HG03066 (cell line): ENCODE measurements at regions not wholly inside any gene's neighbourhood (a gene's known extent, or its start where the extent isn't known, plus 50 kb on each side); places are given as distances from the start of the nearest gene placed in this dataset.

ENCODE experiments used
- ATAC-seq: cut with Tn5 transposase; IDR thresholded peaks from one replicate; pipeline ENCODE4 v1.9.1; 2021; ENCODE audit warnings: low read depth; ENCODE audit not compliant: unreplicated experiment

- no peak for ATAC-seq
Measured at GRCh38 chr9:4435197-4435596, 55.1 kb upstream of the SLC1A1 start.

DNA sequence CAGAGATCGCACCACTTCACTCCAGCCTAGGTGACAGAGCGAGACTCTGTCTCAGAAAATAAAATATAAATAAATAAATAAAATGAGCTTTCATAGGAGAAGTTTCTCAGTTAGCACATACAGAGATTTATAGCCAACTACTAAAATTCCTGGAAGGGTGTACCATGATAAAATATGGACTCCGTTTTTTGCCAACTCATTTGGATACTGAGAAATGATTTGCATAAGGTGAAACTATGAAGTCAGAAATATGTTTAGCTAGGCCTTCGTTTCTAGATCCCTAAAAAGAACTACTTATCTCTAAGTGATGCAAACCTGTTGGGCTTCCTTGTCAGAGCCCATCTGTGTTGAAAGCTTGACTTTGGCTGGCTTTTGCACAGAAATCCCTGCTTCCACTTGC, 56.9 kb upstream of the SLC1A1 start:
- no peak for ATAC-seq

GRCh38 chr9:4430432-4431261, 59.6 kb upstream of the SLC1A1 start:
- no peak for ATAC-seq

DNA sequence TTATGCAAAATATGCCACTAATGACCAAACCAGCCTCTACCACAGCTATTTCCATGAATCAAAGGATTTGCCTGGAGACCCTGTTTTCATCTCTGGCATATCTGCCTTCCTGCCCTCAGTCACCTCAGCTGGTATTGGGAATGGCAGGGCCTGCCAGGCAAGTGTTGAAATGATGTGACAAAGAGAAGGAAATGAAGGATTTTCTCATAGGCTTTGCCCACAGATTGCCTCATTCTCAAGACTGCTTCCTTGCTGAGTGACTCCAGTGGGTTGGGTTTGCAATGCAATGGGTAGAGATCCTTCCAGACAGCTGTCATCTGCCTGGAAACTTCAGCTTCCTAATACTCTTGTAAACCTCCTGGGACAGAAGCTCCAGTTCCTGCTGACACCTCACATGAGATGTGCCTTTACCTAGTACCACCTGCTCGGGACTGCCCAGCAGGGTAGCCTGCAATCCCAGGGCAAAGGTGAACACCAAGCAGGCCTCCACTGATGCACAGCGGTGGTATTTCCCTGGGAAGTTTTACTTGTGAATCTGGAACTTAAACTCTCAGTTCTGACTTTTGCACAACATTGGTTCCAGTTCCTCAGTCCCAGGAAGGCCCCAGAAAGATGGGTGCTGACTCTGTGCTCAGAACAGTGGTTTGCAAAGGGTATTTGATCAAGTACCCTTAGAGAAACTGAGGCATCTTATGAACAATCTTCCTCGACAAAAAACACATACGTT, 64.8 kb upstream of the SLC1A1 start:
- ATAC-seq: no peak

GRCh38 chr9:4424891-4425290, 65.4 kb upstream of the SLC1A1 start:
- ATAC-seq: no peak

DNA sequence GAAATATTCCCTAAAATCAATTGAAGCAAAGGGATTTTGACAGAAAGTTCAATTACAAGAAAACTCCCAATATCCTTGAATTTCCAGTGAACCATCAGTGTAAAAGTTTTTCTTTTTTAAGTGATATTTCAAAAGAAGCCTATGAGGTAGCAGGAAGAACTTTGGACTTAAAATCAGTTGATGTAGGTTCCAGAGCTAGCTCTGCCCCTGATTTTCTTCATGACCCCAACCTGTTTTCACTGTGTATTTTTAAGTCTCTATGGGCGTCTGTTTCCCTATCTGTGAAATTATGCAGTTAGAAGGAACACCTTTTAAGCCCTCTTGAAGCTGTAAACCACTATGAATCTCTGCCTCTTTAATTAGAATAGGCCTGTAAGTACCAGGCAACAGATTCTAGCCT, 66.2 kb upstream of the SLC1A1 start:
- no peak for ATAC-seq

GRCh38 chr9:4423207-4423610, 67.1 kb upstream of the SLC1A1 start:
- ATAC-seq: no peak

DNA sequence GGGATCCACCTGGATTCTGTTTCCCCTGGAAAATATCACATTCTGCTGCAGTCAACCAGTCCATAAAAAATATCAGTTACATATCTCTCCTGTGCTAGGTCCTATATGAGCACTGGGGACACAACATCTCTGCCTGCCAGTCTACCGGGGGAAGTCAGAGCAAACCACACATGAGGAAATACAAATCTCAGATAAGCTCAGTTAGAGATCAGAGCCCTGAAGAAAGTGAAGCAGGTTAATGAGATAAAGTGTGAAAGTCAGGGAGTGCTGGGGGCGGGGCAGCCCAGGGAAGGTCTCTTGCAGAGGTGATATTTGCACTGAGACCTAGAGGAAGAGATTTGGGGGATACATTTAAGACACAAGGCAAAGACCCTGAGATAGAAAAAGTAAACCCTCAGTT, 67.8 kb upstream of the SLC1A1 start:
- peak; percentile 72 for ATAC-seq

GRCh38 chr9:4421847-4422246, 68.4 kb upstream of the SLC1A1 start:
- ATAC-seq: no peak

- ATAC-seq: no peak
Measured at GRCh38 chr9:4420351-4420750, 69.9 kb upstream of the SLC1A1 start.

DNA sequence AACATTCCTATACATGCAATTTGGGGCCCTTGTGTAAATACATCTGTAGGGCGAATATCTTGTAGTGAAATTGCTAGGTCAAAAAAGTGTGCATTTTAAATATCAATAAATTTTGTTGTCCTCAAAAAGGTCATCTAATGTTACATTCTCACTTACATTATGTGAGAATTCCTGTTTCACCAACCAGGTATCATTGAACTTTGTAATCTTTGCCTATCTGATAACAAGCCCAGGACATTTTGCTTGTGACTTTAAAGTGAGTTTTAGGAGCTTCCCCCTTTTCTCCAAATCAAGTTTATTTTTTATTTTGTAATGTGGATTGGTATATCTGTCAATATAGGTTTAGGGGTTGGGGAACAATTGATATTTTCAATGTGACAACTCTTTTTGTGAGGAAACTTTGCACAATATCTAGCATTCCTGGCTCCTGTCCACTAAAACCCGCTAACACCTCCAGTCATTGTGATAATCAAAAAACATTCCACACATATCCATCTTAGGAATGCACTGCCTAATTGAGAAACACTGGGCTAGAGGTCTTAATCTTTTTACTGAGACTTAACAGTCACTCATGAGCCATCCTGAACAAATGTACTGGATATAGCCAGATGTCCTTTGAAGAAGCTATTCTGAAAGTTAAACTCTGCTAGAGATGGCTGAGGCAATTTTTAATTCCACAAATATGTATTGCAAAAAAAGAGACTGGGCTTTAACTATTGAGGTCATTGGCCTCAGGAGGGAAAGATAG, 72.5 kb upstream of the SLC1A1 start:
- no peak for ATAC-seq

DNA sequence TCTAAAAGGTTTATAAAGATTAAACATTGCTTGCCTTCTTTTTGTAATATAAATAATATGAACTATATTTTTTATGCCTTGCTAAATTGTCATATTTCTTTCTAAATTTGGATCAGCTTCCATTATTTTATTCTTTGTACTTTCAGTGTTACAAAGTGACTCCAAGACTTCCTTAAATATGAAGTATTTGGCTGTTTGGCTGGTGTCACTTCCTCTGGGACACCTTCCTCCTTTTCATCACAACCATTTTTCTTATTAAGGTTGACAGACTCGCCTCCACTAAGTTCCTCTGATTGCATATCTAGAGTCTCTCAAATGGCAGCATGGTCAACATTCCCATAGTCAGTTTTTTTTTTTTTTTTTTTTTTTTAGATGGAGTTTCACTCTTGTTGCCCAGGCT, 73.8 kb upstream of the SLC1A1 start:
- no peak for ATAC-seq

- ATAC-seq: no peak
Measured at GRCh38 chr9:4415281-4415680, 75.0 kb upstream of the SLC1A1 start.

- ATAC-seq: no peak
Measured at GRCh38 chr9:4413856-4414255, 76.4 kb upstream of the SLC1A1 start.

- no peak for ATAC-seq
Measured at GRCh38 chr9:4404156-4404555, 86.1 kb upstream of the SLC1A1 start.

DNA sequence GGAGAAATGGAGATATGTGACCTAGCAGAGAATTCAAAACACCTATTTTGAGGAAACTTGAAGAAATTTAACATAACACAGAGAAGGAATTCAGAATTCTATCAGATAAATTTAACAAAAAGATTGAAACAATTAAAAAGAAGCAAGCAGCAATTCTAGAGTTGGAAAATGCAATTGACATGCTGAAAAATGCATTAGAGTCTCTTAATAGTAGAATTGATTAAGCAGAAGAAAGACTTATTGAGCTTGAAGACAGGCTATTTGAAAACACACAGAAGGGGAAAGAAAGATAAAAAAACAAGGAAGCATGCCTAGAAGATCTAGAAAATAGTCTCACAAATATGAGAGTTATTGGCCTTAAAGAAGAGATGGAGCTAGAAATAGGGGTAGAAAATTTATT, 87.8 kb upstream of the SLC1A1 start:
- no peak for ATAC-seq

DNA sequence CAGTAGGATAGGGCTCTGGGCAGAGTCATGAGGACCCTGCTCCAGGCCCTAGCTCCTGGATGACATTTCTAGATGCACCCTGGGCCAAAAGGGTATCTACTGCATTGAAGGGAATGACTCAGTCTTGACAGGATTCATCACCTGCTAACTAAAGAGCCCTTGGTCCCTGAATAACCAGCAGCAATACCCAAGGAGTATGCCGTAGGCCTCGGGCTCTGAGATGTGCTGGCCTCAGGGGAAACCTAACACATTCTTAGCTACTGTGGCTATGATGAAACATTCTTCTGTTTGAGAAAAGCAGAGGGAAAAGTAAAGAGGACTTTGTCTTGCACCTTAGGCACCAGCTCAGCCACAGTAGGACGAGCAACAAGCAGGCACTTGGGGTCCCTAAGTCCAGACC, 89.5 kb upstream of the SLC1A1 start:
- no peak for ATAC-seq

- no peak for ATAC-seq
Measured at GRCh38 chr9:4397917-4398316, 92.4 kb upstream of the SLC1A1 start.

DNA sequence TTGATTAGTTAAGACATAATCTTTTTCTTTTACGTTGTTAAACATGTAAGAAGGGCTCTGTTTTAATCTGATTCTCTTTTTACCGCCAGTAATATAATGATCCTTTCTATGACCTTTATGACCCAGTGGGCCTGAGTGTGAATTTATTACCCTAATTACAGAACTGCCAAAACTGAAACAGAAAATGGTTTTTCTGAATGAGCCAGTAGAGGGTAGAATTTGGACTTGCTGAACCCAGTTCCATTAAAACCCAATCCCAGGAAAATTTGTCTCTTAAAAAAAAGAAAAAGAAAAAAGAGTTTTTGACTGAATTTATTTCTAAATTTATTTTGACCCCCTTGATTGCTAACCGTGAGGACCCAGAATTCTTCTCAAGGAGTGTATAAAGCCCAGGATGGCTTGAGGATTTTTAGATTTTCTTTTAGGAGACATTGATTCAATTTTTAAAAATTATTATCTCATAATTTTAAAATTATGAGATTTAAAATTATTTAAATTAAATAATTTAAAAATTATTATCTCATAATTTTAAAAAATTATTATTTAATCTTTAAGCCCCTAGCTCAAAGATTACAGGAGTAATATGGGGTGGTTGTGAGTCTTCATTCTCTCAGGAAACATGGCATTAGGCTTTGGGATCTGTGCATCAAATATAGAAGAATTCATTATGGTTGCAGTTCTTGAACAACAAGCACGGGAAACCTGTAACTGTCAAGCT, 94.1 kb upstream of the GLIS3 start:
- no peak for ATAC-seq

- ATAC-seq: no peak
Measured at GRCh38 chr9:4389755-4390154, 89.9 kb upstream of the GLIS3 start.

DNA sequence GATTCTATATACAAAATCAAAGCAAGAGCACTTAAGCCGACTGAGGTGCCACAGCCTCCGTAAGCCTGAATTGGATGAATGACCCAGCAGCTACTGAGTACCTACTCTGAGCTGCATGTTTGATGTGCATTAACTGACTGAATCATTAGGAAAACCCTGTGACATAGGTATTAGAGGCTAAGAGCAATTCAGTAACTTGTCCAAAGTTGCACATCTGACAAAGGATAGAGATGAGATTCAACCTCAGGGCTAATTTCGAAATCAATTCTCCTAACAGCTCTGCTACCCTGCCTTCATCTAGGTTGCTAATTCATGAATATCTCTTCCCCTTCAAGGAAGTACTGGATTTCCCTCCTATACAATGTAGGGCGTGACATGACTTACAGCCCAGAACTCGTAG, 89.1 kb upstream of the GLIS3 start:
- ATAC-seq: no peak
